ENCODE measurements at regions not wholly inside any gene's neighbourhood (a gene's known extent, or its start where the extent isn't known, plus 50 kb on each side); places are given as distances from the start of the nearest gene placed in this dataset.

DNA sequence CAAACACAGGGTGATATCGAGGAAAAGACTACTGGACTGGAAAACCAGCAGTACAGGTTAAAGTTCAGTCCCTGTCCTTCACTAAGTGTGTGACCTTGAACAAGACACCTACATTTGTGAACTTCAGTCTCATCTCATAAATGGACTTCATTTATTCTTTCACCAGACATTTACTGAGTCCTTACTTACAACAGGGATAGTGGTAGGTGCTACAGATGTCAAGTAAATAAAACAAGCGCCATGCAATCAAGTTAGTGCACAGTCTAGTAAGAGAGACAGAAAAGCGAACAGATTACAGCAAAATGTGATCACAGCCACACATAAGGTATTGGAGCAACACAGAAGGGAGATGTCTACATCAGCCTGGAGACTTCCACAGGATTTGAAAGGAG, 413.2 kb downstream of the ACTL7B start:
- TF ChIP-seq, protein P1, sequence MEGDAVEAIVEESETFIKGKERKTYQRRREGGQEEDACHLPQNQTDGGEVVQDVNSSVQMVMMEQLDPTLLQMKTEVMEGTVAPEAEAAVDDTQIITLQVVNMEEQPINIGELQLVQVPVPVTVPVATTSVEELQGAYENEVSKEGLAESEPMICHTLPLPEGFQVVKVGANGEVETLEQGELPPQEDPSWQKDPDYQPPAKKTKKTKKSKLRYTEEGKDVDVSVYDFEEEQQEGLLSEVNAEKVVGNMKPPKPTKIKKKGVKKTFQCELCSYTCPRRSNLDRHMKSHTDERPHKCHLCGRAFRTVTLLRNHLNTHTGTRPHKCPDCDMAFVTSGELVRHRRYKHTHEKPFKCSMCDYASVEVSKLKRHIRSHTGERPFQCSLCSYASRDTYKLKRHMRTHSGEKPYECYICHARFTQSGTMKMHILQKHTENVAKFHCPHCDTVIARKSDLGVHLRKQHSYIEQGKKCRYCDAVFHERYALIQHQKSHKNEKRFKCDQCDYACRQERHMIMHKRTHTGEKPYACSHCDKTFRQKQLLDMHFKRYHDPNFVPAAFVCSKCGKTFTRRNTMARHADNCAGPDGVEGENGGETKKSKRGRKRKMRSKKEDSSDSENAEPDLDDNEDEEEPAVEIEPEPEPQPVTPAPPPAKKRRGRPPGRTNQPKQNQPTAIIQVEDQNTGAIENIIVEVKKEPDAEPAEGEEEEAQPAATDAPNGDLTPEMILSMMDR (optimal IDR thresholded peaks at IDR 0.05 in 1 of 3, IDR thresholded peaks at IDR 0.05 in 1 of 3, conservative IDR thresholded peaks at IDR 0.05 in 1 of 3; ENCODE audit: extremely low read depth in 1 of 3, insufficient read depth in 2 of 3, low read length in 3 of 3) = no peak
- no peak for TF ChIP-seq EZH2 (IDR thresholded peaks at IDR 0.05; ENCODE audit: low read length)

Data from keratinocyte (primary cell).